SIG-M5 treated with dmso at 0.1 percent for 504 hours (cell line): ENCODE measurements at regions not wholly inside any gene's neighbourhood (a gene's known extent, or its start where the extent isn't known, plus 50 kb on each side); places are given as distances from the start of the nearest gene placed in this dataset.
"Not testable (repeated sequence)": the region's sequence is repeated elsewhere in the genome, so short reads cannot be mapped to it uniquely, and the experiment has no call there.

ENCODE experiments used
- DNase-seq: peaks from one replicate; lab custom pipeline; 2025; ENCODE audit not compliant: unreplicated experiment; lab: John Stamatoyannopoulos, UW

DNA sequence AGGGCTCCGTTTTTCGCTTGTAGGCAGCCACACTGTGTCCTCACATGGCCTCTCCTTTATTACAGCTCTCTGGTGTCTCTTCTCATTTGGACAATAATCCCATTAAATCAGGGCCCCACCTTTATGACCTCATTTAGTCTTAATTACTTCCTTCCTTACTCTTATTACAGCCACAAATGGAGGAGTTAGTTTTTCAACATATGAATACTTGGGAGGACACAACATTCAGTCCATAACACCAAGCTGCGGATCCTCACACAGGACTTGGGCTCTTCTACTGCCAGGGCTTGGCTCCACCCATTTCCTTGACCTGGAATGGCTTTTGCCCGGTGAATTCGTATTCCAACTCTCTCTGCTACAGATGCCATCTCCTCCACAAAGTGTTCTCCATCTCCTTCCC lies 74.3 kb upstream of the SLC7A14 start:
- no peak for DNase-seq

DNA sequence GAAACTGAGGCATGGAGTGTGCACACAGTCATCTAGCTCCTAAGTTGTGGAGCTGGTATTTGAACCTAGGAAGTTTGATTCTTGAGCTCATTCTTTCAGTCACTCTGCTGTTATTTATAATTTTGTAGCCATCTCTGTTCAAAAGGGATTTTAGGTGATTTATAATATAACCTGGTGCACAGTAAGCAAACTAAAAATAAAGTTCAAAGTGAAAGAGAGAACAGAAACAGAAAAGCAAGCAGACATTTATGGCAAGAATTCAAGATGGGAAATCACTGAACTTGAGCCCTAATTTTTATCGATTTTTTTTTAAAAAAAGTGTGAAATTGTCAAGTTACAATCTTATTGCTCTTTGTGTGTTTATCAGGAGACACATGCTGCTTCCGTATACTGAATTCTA lies 71.4 kb upstream of the SLC7A14 start:
- DNase-seq, result no peak

- DNase-seq, result no peak
Measured at GRCh38 chr3:170656284-170656683, 70.4 kb upstream of the SLC7A14 start.

- no peak for DNase-seq
Measured at GRCh38 chr3:170653801-170654200, 67.9 kb upstream of the SLC7A14 start.

DNA sequence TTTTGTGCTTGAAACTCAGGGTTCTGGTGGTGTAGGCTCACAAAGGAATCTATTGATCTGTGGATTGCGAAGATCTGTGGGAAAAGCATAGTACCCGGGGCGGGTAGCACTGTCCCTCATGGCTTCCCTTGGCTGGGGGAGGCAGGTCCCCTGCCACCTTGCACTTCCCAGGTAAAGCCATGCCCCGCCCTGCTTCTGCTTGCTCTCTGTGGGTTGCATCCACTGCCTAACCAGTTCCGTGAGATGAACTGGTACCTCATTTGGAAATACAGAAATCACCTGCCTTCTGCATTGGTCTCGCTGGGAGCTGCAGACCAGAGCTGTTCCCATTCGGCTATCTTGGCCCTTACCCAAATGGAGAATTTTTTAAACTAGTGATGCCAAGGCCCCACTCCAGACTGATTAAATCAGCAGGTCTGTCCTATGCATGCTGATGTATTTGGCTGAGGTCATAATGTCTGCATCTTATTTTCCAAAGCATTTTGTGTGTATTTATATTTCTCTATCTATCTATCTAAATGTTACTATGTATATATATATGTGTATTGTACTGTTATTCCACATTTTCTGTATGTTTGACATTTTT lies 65.5 kb upstream of the SLC7A14 start:
- DNase-seq, result no peak

GRCh38 chr3:170650557-170650956 lies 64.7 kb upstream of the SLC7A14 start:
- DNase-seq, result not testable (repeated sequence)

DNA sequence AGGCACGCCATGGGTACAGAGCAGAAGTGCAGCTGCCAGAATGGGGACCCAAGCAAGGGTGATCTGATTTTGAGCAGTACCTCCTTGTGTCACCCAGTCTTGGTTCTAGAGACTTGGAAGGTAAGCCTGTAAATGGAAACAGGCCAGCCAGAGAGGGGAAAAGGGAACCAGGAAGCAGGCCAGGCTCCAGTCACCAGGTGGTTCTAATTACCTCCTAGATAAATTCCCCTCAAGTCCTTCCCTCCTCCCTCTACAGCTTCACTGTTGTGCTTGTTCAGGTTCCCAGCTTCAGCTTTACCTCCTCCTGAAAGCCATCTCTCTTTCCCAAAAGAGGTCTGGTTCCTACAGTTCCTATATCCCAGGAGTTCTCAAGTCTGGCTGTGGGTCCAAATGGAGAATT lies 58.8 kb upstream of the SLC7A14 start:
- no peak for DNase-seq

GRCh38 chr3:170643831-170644230 lies 58.0 kb upstream of the SLC7A14 start:
- no peak for DNase-seq

DNA sequence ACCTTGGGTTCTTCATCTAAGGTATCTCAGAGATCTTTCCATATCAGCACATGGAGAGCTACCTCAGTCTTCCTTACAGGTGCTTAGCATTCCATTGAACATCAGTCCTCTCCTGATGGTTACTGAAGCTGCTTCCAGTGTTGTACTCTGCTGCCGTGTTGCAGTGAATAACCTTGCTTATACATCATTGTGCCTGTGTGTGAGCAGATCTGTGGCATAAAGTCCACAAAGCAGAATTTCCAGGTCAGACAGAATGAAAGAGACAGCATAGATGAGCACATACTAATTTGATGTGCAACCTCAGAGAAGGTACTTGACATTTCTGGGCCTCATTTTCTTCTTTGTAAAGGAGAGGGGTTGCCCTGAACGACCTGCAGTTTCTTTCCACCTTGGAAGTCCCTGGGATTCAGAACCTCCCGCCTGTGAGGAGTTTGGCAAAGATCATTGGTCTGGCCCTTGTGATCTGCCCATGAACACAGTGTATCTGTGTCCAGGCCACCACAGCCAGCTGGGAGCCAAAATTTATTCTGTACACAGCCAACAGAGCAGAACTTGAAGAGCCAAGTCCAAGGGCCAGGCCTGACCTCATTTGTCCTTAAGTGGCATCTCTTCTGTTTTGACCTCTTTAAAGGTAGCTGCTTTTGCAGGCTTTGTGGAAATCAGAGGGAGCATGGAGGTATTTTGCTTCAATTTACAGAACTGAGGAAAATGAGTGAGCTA lies 57.2 kb upstream of the SLC7A14 start:
- DNase-seq, result no peak

DNA sequence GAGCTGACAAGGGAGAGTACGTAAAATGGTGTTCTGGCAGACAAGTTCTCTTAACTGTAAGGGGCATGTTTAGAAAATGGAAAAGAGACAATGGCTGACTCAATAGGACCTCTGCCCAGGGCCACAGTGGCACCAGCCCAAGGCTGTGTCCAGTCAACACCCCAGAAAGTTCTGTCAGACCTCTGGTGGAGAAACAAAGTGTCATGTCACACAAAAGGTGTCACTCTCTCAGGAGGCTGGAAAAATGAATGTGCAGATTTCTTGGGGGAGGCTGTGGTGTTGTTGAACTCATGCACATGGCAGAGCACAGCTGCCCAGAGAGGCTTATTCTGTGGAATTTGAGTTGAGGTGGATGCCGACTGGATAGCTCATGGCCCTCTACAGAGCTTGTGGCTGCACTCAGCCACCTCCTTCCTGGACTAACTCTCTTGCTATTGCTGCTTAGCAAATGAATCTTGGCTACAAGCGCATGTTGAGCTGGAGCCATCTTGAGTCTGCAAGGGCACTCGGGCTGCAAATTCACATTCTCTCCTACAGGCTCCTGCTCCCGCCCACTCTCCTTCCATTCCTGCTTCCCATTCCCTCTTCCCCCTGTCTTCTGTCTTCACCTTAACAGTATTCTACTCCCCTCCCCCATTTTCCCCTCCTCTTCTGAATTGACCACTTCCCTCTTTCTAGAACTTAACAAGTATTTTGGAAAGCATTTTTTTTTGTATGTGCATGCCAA lies 55.8 kb upstream of the SLC7A14 start:
- no peak for DNase-seq

- no peak for DNase-seq
Measured at GRCh38 chr3:170640737-170641171, 54.9 kb upstream of the SLC7A14 start.

GRCh38 chr3:170638988-170639387 lies 53.1 kb upstream of the SLC7A14 start:
- no peak for DNase-seq

- DNase-seq, result no peak
Measured at GRCh38 chr3:170637306-170637705, 51.4 kb upstream of the SLC7A14 start.

GRCh38 chr3:170636400-170636973 lies 50.6 kb upstream of the SLC7A14 start:
- no peak for DNase-seq
